ENCODE measurements at regions not wholly inside any gene's neighbourhood (a gene's known extent, or its start where the extent isn't known, plus 50 kb on each side); places are given as distances from the start of the nearest gene placed in this dataset.
A peak's percentile ranks its signal among the peaks of the same experiment; 100 is the strongest.

GRCh38 chr15:31459400-31459748 is 132.7 kb downstream of the KLF13 start:
- H3K9me3 ChIP-seq (ENCODE audit: control insufficient read depth in 1 of 2, low read length in 2 of 2), result no peaks in the 10 kb centered on the region

GRCh38 chr15:31461375-31461774 is 134.7 kb downstream of the KLF13 start:
- no peaks in the 10 kb centered on the region for H3K27me3 Mint-ChIP-seq
- Histone ChIP-seq H3K4me1 (ENCODE audit: insufficient read depth, low read length) (peaks cover 11% of the 10 kb centered on the region), H3K4me3 (ENCODE audit: low read length in 2 of 2) (no peak overlapping the region), H3K27ac (ENCODE audit: low read depth, low read length) (no peak overlapping the region), H3K36me3 (ENCODE audit: insufficient read depth, low read length) (no peaks in the 10 kb centered on the region), H3K9me3 (ENCODE audit: control insufficient read depth in 1 of 2, low read length in 2 of 2) (no peaks in the 10 kb centered on the region), H3K27me3 (ENCODE audit: insufficient read depth, low read length) (no peaks in the 10 kb centered on the region)
- intact Hi-C loops (cut with micrococcal nuclease), result no loop called here
- no peaks in the 10 kb centered on the region for H3K36me3 Mint-ChIP-seq
- peaks cover 10 to 19% (median 14%) of the 10 kb centered on the region in 4 donors for H3K4me1 Mint-ChIP-seq
- no peak for DNase-seq
- H3K4me3 Mint-ChIP-seq, result no peak overlapping the region
- no peaks in the 10 kb centered on the region for H3K9me3 Mint-ChIP-seq
- H3K27ac Mint-ChIP-seq, result no peak overlapping the region
- POLR2A ChIA-PET (ENCODE audit: partially characterized antibody), result no interaction called here
- CTCF ChIA-PET (ENCODE audit: partially characterized antibody), result interaction anchor here (1.7 to 3.2 kb wide), 2 partner anchors 11 to 27 kb away, joined by 5 to 19 read pairs; no protein-coding TSS in a partner anchor

More at GRCh38 chr15:31459400-31459748, 132.7 kb downstream of the KLF13 start:
- POLR2A ChIA-PET (ENCODE audit: partially characterized antibody), result interaction anchor here (0.7 to 2.4 kb wide), 5 partner anchors 14 to 25 kb away, joined by 3 to 7 read pairs (median 4); no protein-coding TSS in a partner anchor
- Histone ChIP-seq H3K4me3 (ENCODE audit: low read length in 2 of 2) (no peak overlapping the region), H3K27me3 (ENCODE audit: insufficient read depth, low read length) (no peaks in the 10 kb centered on the region), H3K4me1 (ENCODE audit: insufficient read depth, low read length) (peaks cover 19% of the 10 kb centered on the region), H3K36me3 (ENCODE audit: insufficient read depth, low read length) (no peaks in the 10 kb centered on the region), H3K27ac (ENCODE audit: low read depth, low read length) (no peak overlapping the region)
- H3K27ac Mint-ChIP-seq, result peak overlapping the region in 5 of 7 donors; percentile 1 to 63 (median 20)
- DNase-seq, result no peak
- intact Hi-C loops (cut with micrococcal nuclease), result no loop called here
- CTCF ChIA-PET (ENCODE audit: partially characterized antibody), result interaction anchor here (0.9 to 3.2 kb wide), 9 partner anchors 13 to 129 kb away, joined by 3 to 19 read pairs (median 4); no protein-coding TSS in a partner anchor
- H3K9me3 Mint-ChIP-seq, result peaks cover 0 to 11% (median 2%) of the 10 kb centered on the region in 8 donors
- peaks cover 0 to 3% of the 10 kb centered on the region in 2 donors for H3K36me3 Mint-ChIP-seq
- peak overlapping the region in 4 of 8 donors; percentile 1 to 36 (median 14) for H3K4me3 Mint-ChIP-seq
- H3K4me1 Mint-ChIP-seq, result peaks cover 15 to 27% (median 19%) of the 10 kb centered on the region in 4 donors
- no peaks in the 10 kb centered on the region for H3K27me3 Mint-ChIP-seq

DNA sequence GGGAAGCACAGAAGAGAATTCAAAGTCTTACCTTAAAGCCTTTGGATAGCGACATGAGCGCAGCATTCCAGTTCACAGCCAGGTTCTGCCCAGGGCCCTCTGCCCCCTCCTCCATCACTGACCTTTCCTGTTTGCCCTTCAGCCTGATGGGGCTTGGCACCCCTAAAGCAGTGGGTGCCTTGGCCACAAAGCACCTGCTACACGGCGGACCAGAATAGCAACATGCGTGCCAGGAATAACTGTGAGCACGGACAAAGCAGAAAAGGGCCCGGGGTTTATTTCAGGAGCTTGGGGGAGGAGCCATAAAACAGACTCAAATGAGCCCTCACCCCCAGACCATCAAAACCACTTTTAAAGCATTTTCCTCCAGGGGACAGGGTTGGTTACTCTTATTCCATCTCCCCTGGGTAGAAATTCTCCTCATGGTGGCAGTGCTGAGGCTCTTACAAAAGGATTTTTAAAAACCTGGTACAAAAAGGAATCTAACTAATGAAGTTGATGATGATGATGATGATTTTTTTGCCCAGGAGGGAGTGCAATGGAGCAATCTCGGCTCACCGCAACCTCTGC is 135.4 kb downstream of the KLF13 start:
- no peak for DNase-seq
- no peaks in the 10 kb centered on the region for H3K27me3 ChIP-seq (ENCODE audit: insufficient read depth, low read length)
- H3K4me1 ChIP-seq (ENCODE audit: insufficient read depth, low read length), result peaks cover 11% of the 10 kb centered on the region
- Mint-ChIP-seq H3K27ac (peak overlapping the region in 1 of 7 donors; percentile 64), H3K4me3 (no peak overlapping the region), H3K4me1 (peaks cover 10 to 19% (median 14%) of the 10 kb centered on the region in 4 donors), H3K27me3 (no peaks in the 10 kb centered on the region), H3K36me3 (no peaks in the 10 kb centered on the region), H3K9me3 (no peaks in the 10 kb centered on the region)
- ChIA-PET CTCF (ENCODE audit: partially characterized antibody) (interaction anchor here (1.7 kb wide), 1 partner anchor 26 kb away, joined by 5 read pairs; no protein-coding TSS in a partner anchor), POLR2A (ENCODE audit: partially characterized antibody) (no interaction called here)
- no peaks in the 10 kb centered on the region for H3K36me3 ChIP-seq (ENCODE audit: insufficient read depth, low read length)
- intact Hi-C loops (cut with micrococcal nuclease), result no loop called here
- H3K9me3 ChIP-seq (ENCODE audit: control insufficient read depth in 1 of 2, low read length in 2 of 2), result no peaks in the 10 kb centered on the region
- no peak overlapping the region for H3K4me3 ChIP-seq (ENCODE audit: low read length in 2 of 2)
- no peak overlapping the region for H3K27ac ChIP-seq (ENCODE audit: low read depth, low read length)

GRCh38 chr15:31463521-31464102 is 137.0 kb downstream of the KLF13 start:
- intact Hi-C loops (cut with micrococcal nuclease), result no loop called here
- Mint-ChIP-seq H3K4me1 (peaks cover 10 to 15% (median 11%) of the 10 kb centered on the region in 4 donors), H3K27me3 (no peaks in the 10 kb centered on the region), H3K27ac (no peak overlapping the region), H3K4me3 (no peak overlapping the region), H3K9me3 (no peaks in the 10 kb centered on the region), H3K36me3 (no peaks in the 10 kb centered on the region)
- no peaks in the 10 kb centered on the region for H3K9me3 ChIP-seq (ENCODE audit: control insufficient read depth in 1 of 2, low read length in 2 of 2)
- no peak overlapping the region for H3K27ac ChIP-seq (ENCODE audit: low read depth, low read length)
- ChIA-PET POLR2A (ENCODE audit: partially characterized antibody) (interaction anchor here (1.3 to 1.8 kb wide), 2 partner anchors 9 to 103 kb away, joined by 3 to 7 read pairs; no protein-coding TSS in a partner anchor), CTCF (ENCODE audit: partially characterized antibody) (interaction anchor here (1.3 kb wide), 1 partner anchor 25 kb away, joined by 3 read pairs; no protein-coding TSS in a partner anchor)
- H3K4me3 ChIP-seq (ENCODE audit: low read length in 2 of 2), result no peak overlapping the region
- H3K27me3 ChIP-seq (ENCODE audit: insufficient read depth, low read length), result no peaks in the 10 kb centered on the region
- H3K36me3 ChIP-seq (ENCODE audit: insufficient read depth, low read length), result no peaks in the 10 kb centered on the region
- no peak for DNase-seq
- peaks cover 10% of the 10 kb centered on the region for H3K4me1 ChIP-seq (ENCODE audit: insufficient read depth, low read length)

GRCh38 chr15:31464216-31465082 is 137.8 kb downstream of the KLF13 start:
- POLR2A ChIA-PET (ENCODE audit: partially characterized antibody), result interaction anchor here (1.1 to 1.8 kb wide), 4 partner anchors 8 to 104 kb away, joined by 3 to 7 read pairs (median 5); no protein-coding TSS in a partner anchor
- CTCF ChIA-PET (ENCODE audit: partially characterized antibody), result interaction anchor here (0.6 to 1.3 kb wide), 2 partner anchors 9 to 24 kb away, joined by 3 read pairs; no protein-coding TSS in a partner anchor
- no peak overlapping the region for H3K4me3 ChIP-seq (ENCODE audit: low read length in 2 of 2)

DNA sequence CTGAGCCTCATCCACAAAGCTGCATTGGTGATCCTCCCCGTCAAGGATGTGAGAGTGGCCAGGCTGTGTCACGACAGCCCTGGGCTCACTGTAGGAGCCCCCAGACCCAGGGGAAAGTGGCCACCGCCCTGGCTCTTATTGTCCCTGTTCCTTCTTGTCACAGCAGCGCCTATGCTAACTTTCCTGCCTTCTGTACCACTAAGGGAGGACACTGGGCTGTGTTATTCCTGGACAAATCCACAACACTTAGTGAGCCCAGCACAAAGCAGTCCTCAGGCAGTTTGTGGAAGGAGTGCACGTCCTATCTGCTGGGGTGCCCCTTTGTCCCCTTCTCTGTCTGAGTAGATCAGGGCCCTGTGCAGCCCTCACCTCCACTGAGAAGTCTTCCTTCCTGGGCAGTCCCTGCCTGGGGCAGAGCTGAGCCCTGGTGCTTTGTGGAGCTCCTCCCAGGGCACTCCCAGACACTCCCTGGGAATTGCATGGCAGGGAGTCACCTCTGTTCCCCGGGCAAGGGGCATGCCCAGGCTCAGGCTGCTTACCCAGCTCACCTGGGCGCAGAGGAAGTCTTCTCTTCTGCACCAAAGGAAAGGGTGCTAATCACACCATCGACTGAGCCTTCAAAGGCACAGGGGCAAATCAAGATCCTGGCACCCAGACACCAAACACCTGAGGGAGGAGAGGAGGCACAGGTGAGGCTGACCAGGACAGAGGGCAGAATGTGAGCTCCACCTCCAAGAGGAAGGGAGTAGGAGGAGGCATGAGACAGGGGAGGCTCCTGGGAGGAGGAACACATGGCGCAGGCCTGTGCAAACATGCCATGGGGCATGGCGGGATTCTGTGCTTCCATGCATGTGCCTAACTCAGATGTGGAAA is 138.7 kb downstream of the KLF13 start:
- peaks cover 1 to 5% (median 2%) of the 10 kb centered on the region in 4 donors for H3K4me1 Mint-ChIP-seq
- H3K9me3 Mint-ChIP-seq, result no peaks in the 10 kb centered on the region
- H3K36me3 ChIP-seq (ENCODE audit: insufficient read depth, low read length), result no peaks in the 10 kb centered on the region
- no peaks in the 10 kb centered on the region for H3K4me1 ChIP-seq (ENCODE audit: insufficient read depth, low read length)
- H3K4me3 Mint-ChIP-seq, result no peak overlapping the region
- no peak overlapping the region for H3K4me3 ChIP-seq (ENCODE audit: low read length in 2 of 2)
- H3K36me3 Mint-ChIP-seq, result no peaks in the 10 kb centered on the region
- peak overlapping the region in 1 of 7 donors; percentile 14 for H3K27ac Mint-ChIP-seq
- no peaks in the 10 kb centered on the region for H3K27me3 Mint-ChIP-seq
- POLR2A ChIA-PET (ENCODE audit: partially characterized antibody), result interaction anchor here (1.0 to 1.4 kb wide), 3 partner anchors 9 to 18 kb away, joined by 3 to 6 read pairs (median 4); no protein-coding TSS in a partner anchor
- intact Hi-C loops (cut with micrococcal nuclease), result no loop called here
- H3K27me3 ChIP-seq (ENCODE audit: insufficient read depth, low read length), result no peaks in the 10 kb centered on the region
- H3K9me3 ChIP-seq (ENCODE audit: control insufficient read depth in 1 of 2, low read length in 2 of 2), result no peaks in the 10 kb centered on the region
- no peak overlapping the region for H3K27ac ChIP-seq (ENCODE audit: low read depth, low read length)
- DNase-seq, result no peak
- CTCF ChIA-PET (ENCODE audit: partially characterized antibody), result interaction anchor here (1.0 kb wide), 1 partner anchor 73 kb away, joined by 3 read pairs; no protein-coding TSS in a partner anchor

More at GRCh38 chr15:31464216-31465082, 137.8 kb downstream of the KLF13 start:
- H3K27ac Mint-ChIP-seq, result peak overlapping the region in 1 of 7 donors; percentile 22
- H3K27me3 Mint-ChIP-seq, result no peaks in the 10 kb centered on the region
- no peaks in the 10 kb centered on the region for H3K36me3 Mint-ChIP-seq
- no peak for DNase-seq
- H3K4me1 Mint-ChIP-seq, result peaks cover 2 to 7% (median 4%) of the 10 kb centered on the region in 4 donors
- Histone ChIP-seq H3K4me1 (ENCODE audit: insufficient read depth, low read length) (peaks cover 1% of the 10 kb centered on the region), H3K27ac (ENCODE audit: low read depth, low read length) (no peak overlapping the region), H3K36me3 (ENCODE audit: insufficient read depth, low read length) (no peaks in the 10 kb centered on the region), H3K27me3 (ENCODE audit: insufficient read depth, low read length) (no peaks in the 10 kb centered on the region), H3K9me3 (ENCODE audit: control insufficient read depth in 1 of 2, low read length in 2 of 2) (no peaks in the 10 kb centered on the region)
- H3K4me3 Mint-ChIP-seq, result no peak overlapping the region
- H3K9me3 Mint-ChIP-seq, result no peaks in the 10 kb centered on the region
- intact Hi-C loops (cut with micrococcal nuclease), result no loop called here
